A673 (cell line): ENCODE measurements at regions not wholly inside any gene's neighbourhood (a gene's known extent, or its start where the extent isn't known, plus 50 kb on each side); places are given as distances from the start of the nearest gene placed in this dataset.

Experiments
- EZH2 ChIP-seq: fragments of 200-600 bp; sonication (generic); IDR thresholded peaks from 2 replicates; pipeline ENCODE4 v1.6.1; 2017; ENCODE audit warnings: borderline replicate concordance, low read depth, mild to moderate bottlenecking, mixed read lengths, antibody characterized with exemption, low read length; ENCODE audit not compliant: poor library complexity, severe bottlenecking
- TF ChIP-seq, protein P1 (sequence below): fragments of 300-800, 200-600 bp; sonication (generic); conservative IDR thresholded peaks from 2 replicates; pipeline ENCODE4 v1.5.1; 2017; ENCODE audit warnings: low read depth, mild to moderate bottlenecking, antibody characterized with exemption, low read length, moderate library complexity, mixed read lengths

DNA sequence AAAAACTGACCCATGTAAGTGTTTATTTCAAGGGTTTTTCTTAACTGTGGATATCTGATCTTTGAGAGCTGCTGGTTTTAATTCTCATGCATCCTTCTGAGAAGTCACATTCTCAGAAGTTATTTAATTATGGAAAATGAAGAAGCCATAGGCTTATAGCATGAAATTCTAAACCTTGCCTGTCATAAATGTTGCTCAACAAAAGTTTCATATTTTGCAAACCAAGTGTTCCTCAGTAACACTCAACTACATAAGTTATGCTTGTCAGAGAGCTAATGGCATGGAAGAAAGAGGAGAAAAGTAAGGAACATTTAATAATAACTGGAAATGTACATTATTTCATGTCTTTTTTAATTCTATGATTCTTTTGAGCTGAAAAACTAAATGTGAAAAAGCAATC lies 78.6 kb upstream of the MPP7 start:
- TF ChIP-seq, protein P1, sequence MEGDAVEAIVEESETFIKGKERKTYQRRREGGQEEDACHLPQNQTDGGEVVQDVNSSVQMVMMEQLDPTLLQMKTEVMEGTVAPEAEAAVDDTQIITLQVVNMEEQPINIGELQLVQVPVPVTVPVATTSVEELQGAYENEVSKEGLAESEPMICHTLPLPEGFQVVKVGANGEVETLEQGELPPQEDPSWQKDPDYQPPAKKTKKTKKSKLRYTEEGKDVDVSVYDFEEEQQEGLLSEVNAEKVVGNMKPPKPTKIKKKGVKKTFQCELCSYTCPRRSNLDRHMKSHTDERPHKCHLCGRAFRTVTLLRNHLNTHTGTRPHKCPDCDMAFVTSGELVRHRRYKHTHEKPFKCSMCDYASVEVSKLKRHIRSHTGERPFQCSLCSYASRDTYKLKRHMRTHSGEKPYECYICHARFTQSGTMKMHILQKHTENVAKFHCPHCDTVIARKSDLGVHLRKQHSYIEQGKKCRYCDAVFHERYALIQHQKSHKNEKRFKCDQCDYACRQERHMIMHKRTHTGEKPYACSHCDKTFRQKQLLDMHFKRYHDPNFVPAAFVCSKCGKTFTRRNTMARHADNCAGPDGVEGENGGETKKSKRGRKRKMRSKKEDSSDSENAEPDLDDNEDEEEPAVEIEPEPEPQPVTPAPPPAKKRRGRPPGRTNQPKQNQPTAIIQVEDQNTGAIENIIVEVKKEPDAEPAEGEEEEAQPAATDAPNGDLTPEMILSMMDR: no peak
- TF ChIP-seq EZH2: no peak
